Stimulated activated CD8-positive, alpha-beta memory T cell treated with anti-CD3 and anti-CD28 coated beads, Interleukin-12 subunit alpha, Interleukin-12 subunit beta, amount 100 ng/mL, for 1 hour (primary cell): ENCODE measurements at regions not wholly inside any gene's neighbourhood (a gene's known extent, or its start where the extent isn't known, plus 50 kb on each side); places are given as distances from the start of the nearest gene placed in this dataset.
A peak's percentile ranks its signal among the peaks of the same experiment; 100 is the strongest.

Source experiments
- DNase-seq: peaks from one replicate; pipeline ENCODE4 v3.0.0-alpha.2; 2020; ENCODE audit warnings: low read depth

DNA sequence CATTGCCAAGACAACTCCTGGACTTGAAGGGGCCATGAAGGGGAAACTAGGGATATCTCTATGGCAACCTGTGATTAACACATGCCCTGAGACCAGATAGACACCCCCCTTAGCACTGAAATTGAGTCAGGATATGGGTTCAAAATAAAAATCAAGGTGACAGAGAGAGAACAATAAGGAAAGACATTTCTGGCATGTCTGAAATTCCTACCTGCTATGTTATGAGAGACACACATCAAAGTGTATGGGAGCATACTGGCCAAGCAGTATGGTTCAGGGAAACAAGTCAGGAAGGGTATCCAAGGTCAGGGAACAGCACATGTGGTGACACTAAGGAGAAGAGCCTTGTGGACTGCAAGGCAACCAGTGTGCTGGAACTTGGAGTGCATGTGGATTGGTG is 388.7 kb downstream of the SHQ1 start:
- no peak for DNase-seq

DNA sequence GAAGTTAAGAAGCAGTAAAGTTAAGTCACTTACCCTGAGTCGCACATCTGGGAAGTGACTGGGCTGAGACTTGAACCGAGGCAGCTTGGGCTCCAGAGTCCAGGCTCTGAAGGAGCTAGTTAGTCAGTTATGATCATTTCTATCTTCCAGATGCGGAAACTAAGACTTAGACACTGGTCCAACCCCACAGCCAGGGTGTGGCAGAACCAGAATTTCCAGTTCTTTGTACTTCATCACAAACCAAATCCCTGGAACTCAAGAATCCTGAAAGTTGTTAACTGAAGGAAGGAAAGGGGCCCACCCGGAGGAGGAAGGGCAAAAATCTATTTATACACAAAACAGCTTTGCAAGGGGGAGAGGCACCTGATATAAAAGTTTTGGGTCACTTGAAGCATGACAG is 389.9 kb downstream of the SHQ1 start:
- no peak for DNase-seq

DNA sequence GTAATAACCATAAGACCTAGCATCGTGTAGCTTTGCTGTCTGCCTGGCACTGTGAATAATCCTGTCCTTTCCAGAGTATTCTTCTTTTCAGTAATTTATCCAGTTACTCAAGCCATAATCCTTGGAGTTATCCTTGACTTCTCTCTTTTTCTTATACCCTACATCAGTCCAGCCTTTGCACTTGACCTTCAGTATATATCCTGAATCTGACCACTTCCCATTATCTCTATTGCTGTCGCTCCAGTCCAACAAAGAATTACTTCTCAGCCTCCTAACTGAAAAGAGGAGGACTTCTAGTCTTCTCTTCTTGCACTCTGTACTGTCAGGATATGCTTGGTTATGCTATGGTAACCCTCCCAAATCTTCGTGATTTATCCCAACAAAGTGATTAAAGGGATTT is 393.8 kb downstream of the SHQ1 start:
- no peak for DNase-seq

DNA sequence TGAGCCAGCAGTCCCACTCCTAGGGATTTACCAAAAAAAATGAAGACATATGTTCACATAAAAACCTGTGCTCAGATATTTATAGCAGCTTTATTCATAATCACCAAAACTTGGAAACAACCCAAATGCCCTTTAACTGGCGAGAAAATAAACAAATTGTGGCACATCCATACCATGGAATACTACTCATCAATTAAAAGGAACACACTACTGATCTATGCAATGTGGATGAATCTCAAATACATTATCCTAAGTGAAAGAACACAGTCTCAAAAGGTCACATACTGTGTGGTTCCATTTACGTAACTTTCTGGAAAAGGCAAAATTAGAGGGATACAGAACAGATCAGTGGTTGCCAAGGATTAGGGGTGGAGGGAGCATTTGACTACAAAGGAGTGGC is 394.5 kb downstream of the SHQ1 start:
- no peak for DNase-seq

DNA sequence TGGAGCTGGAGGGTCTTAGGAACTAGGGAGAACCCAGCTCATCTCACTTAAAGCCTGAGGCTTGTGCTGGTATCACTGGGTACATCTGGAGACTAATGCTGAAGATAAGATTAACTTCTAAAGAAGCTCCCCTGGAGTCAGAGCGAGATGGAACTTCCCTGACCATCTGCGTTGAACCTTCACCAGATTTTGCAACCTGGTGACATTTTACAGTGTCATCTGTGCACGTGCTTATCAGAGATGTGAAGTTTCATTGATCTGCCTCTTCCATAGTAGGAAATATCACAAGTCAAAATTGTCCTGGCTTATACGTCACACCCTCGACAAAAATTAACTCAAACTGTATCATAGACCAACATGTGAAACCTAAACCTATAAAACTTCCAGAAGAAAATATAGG is 395.5 kb downstream of the SHQ1 start:
- no peak for DNase-seq

DNA sequence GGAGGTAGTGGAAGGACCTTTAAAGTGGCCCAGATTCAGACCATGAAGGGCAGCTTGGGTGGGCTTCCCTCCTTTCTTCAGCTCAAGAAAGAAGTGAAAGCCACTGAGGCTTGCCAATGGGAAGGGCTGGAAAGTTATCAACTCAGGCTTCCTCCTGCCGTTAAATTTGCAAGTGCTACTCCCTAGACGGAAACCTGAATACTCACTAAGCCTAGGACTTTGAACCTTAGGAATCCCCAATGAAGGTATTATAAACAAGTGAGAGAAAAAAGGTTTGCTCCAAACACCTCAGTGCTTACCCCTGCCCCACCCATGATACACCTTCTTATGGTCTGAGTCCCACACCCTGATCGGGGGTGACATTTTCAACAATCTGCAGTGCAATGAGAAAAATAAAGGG is 396.4 kb downstream of the SHQ1 start:
- DNase-seq = no peak

DNA sequence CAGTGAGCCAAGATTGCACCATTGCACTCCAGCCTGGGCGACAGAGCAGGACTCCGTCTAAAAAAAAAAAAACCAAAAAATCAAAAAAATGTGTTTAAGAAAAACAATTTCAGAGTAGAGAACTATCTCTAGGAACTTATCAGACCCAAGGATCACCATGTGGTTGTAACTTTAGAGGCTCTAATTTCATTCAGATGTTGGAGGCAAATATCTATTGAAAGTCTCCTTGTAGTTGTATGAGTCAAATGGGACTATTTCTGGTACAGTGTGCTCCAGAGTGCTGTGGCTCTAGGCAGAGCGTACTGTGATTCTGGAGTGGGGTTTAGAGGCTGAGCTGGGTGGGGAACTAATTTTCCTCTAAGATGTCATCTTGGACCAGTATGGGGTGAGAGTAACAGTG is 398.7 kb downstream of the SHQ1 start:
- no peak for DNase-seq

DNA sequence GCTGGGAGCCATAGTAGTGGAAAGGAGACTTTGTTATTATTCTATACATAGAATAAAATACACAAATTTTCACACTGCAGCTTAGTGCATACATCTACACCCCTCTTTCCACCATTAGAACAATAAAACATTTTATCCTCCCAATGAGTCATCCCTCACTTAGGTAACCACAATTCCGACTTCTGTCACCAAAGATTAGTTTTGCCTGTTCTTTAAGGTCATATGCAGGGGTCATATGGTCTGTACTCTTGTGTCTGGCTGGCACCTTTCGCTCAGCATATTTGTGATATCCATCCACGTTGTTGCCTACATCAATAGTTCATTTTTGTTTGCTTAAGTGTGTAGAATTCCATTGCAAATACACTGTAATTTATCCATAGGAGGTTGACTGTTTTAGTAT is 399.4 kb downstream of the SHQ1 start:
- no peak for DNase-seq

DNA sequence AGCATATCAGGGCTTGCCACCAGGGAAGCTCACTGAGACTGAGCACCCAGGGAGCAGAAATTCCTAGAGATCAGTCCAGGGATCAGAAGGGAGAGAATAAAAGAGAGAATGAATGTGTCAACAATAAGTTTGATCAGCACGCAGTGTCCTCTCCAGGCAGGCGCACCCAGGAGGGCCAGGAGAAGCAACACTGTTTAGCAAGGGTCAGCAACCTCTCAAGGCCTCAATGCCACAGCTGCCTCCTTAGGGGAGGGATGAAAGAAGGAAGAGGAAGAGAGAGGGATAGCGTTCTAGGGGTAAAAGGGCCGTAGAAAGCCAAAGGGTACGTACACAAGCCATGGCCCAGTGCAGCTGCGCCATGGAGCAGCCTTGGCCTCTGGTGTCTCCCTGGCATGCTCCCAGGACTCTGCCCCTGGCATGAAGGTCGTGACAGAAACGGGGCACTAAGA is 399.8 kb downstream of the SHQ1 start:
- no peak for DNase-seq

DNA sequence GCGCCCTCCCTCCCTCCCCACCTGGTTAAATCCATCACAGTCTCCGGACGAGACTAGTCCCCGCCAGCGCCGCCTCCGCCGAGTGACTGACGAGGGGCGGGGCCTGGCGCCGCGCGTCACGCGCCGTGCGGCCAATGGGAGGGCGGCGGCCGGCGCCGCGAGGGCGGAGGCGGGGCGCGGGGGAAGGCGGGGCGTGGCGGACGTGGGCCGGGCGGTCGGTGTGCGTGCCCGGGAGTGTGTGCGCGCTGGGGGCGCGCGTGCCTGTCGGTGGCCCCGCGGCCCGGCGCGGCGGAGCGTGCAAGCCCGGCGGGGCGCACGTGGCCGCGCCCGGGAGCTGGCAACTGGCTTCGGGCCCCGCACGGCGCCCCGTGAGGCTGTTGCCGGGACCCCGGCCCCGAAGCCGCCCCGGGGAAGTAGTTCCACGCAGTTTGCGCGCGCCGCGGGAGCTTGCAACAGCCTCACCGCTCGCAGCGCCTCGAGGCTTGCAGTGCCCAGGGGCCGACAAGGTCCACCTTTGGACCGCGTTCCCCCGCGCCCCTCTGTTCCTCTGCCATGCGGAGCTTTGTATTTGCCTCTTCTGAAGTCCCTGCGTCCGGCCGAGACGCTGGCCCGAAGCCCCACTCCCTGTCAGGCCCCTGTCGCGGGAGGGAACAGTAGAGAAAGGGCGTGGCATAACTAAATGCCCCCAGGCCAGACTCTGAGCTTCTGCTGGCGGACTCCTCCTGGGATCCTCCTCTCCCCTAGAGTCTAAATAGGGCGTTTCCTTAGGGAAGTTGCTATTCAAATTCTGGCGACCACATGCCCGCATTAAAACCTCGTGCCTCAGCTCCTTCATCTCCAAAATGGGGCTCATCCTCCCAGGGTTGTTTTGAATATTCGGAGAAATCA is 400.9 kb downstream of the SHQ1 start:
- DNase-seq = peak; percentile 90

DNA sequence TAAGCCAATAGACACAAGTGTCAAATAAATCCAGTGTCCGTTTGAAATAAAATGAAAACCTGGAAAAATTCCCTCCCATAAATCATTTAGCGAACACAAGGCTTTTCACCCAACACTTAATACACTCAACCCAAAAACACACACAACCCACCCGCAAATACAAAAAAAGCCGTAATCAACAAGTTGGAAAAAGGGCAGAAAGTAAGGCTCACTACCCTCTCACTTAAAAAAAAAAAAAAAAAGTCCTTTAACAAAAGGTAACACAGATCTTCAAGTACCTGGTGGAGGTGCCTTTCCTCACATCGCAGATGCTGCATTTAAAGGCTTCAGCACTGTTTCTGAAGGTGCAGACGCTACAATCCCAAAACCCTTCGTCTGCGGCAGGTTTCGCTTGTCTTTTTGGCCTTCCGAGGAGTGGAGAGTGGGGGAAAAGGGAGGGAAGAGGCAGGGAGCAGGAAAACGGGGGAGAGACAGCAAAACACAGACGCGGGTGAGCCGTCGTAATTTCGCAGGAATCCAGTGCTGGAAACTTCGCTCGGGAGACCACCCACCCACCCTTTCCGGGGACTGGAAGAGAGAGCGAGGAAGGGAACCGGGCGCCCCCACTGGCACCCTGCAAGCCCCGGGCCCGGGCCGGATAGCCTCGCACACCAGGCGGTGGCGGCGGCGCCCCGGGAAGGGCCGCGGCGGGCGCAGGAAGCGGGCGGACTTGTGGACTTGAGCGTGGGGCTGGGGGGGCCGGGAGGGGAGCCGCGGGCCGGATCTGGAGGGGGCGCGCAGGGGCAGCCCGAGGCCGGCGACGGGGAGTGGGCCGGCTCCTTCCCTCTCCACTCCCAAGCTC is 401.8 kb downstream of the SHQ1 start, which contains the start of gene RYBP:
Gene RYBP (minus strand): TSS at position 404 of the 841 bp plus-strand sequence.
- peak; percentile 17 for DNase-seq

DNA sequence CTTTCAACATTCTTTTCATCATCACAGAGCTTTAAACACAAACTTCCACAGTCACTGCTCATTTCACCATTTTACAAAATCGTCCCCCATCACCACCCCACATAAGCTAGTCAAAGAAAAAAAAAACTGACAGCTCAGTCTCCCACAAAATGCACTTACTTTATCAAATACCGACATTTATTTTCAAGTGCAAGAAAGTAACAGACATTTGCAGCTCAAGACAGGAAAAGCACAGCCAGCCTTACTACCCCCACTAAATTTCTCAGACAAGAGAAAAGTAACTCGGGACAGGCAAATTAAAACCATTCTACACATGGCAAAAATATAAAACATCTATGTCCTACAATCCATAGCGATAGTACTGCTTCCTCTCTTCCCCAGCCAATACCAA is 402.4 kb downstream of the SHQ1 start:
- DNase-seq = no peak

DNA sequence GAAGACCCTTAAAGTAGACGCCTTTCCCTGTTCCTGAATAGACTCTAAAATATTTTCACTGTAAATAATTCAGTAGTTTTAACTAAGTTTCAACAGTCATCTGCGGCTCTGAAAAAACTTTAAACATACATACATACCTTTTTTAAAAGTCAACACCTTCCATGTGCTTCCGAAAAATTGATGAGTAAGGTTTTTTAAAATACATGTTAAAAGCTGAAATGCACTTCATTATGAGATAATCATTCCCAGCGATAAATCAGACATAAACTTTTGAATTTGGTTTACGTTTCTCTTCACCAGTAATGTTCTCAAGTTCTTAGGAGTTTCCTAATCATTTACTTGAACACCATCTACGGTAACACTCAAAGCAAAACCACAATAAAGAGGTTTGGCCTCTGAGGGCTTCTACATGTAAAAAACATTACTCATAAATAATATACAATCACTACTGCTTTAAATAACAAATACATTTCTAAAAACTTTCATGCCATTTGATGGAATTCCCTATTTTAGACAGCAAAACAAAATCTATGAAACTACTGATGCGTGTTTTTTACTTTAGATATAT is 403.5 kb downstream of the SHQ1 start:
- no peak for DNase-seq

DNA sequence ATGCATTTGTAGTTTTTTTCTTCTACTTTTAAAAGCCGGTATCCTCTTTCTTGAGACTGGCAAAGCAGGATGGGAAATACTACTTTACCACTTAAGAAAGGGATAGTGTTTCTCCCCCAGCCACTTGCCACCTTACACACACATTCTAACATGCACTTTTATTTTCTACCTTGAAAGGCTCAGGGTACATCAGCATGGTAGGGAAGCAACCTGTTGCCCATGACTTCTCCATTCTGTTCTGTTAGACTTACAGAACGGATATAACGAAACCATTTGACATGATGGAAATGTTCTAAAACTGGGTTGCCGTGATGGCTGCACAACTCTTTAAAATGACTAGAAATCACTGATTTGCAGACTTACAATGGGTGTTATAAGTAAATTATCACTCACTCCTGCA is 405.5 kb downstream of the SHQ1 start:
- DNase-seq = no peak

DNA sequence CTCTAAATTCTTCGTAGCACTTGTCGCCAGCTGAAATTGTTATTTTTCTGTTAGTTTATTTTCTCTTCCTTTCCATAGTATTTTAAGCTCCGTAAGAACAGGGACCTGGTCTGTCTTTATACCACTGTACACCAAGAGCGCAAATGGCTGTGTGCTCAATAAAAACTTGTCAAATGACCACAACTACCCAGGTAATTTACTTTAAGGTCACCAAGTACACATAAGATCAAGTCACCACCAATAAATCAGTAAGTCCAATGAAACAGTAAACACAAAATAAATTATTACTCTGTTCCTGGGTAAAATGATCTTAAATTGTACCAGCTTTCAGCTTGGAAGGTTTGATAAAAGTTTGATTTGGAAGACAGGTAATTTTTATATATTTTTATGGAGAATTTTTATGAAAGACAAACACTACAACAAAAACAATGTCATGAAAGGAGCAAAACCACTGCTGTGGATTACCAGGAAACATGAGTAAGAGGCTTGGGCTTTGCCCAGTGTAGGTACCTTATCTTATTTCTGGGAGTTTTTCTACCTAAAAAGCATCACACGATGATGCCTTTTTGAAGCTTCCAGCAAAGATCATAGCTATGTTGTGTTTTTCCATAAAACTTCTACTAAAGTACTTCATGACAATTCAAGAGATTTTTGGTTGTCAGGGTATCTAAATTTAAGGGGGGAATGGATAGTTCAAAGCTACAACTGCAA is 406.8 kb downstream of the SHQ1 start:
- DNase-seq = no peak

DNA sequence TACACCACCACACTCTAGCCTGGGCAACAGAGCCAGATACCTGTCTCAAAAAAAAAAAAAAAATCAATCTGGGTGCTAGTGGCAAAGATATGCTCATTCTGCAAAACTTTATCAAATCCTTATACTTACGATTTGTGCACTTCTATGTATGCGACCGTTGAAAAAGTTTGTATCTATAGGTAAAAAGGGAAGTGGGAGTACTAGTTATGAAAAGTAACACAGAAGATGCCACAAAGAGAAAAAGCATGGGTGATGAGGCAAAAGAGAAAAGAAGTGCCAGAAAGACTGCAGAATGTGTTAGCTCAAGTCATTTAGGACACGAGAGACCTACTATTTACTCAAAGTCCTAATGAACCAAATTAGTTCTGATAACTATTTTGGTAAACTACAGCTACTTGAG is 407.8 kb downstream of the SHQ1 start:
- no peak for DNase-seq

DNA sequence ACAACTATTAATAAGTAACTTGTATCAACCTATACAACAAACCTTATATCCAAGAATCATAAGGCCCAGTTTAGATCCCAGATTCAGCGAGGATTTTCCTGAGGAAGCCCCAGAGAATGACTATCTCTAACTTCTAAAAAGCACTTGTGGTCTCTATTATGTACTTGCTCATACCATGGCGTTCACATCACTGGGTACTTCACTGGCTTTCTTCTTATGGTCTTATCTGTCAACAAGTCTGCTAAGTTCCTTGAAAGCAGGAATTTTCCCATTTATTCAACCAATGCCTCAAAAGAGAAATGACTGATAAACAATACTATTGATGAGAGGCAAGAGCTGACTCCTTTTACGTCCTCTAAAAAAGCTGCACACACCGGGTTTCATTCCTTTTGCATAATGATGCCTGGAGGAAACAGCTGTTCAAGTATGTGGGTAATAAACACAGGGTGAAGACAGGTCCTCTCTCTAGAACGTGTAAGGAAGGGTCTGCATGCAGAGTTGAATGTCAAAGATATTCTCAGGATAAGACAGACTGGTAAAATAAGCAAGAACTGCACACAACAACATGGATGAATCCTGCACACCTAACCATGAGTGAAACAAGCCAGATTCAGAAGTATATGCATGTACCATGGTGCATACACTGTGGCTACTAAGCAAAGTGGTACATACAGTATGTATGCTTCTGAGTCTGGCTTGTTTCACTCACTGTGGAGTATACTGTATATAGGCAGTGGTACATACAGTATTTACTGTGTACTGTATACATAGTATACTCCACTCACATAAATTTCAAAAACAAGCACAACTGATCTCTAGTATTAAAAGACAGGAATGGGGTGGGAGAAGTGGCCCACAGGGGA is 408.7 kb downstream of the SHQ1 start:
- no peak for DNase-seq

DNA sequence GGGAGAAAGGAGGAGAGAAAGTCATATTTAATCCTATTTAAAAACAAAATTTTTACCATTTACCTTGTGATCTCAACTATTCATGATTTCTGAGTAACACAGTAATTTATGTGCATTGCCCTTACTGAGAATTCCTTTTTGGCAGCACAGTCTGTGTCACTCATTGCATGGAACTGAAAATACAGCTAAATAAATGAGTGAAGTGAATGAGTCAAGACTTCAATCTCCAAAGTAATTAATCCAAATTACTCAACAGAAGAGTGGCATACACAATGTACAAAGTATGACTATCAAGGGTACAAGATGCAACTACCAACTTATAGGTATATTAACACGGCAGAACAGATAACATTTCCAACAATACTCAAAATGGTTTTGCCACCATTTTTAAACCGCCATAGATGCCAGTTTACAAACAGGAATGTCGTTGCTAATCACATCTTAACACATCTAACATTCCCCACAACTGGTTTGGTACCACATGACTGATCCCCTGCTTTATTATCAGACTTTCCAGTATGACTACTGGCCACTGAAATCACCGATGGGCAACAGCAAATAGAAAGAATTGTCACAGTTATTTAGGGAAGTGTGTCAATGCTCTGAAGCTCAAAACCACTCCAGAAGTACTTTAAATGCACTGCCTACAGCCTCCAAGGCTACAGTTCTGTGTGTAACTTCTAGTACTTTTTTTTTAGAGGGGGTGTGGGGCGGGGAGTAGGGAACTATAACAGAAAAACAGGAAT is 410.4 kb downstream of the SHQ1 start:
- no peak for DNase-seq

DNA sequence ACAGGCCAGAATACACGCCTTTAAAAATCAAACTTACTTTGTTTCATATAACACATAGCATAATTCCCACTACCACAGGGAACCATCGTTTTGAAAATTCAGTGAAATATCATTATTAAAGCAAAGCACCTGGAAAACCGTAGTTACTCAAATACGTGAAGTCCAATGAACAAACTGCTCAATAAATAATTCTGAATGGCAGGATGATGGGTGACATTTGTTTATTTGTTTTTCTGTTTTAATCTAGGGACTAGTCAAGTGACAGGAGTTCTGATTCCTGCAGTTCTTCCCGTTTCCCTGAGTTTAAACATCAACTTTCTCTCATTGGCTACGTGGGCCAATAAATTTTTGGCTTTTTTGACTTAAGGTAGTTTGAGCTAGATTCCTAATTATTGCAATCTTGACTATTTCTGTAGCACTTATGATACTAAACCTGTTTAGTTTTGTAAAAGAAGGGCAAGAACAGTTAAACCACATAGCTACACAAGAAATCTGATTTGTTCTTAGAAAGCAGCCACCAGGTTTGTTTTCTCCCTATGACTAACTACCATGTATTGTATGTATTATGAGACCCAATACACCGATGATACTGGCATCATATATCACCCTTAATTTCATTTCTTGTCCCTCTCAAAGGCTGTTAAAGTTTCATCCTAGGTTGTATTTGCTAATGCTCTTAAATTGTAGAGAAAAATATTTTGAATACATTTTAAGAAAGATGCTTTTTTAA is 411.2 kb downstream of the SHQ1 start:
- no peak for DNase-seq

DNA sequence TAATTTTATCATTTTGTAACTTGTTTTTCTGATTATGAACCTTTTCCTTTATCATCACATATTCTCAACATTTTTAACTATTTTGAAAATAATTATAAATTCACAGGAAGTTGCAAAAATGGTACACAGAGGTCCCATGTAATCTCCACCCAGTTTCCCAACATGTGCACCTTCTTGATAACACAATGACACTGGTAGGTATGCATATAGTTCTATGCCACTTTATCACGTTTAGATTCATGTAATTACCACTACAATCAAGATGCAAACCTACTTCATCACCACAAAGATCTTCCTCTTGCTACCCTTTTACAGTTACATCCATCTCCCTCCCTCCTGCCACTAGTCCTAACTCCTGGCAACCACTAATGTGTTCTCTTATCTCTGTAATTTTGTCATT is 413.9 kb downstream of the SHQ1 start:
- DNase-seq = no peak
